GM12865 (cell line): ENCODE measurements at regions not wholly inside any gene's neighbourhood (a gene's known extent, or its start where the extent isn't known, plus 50 kb on each side); places are given as distances from the start of the nearest gene placed in this dataset.
"Not testable (repeated sequence)": the region's sequence is repeated elsewhere in the genome, so short reads cannot be mapped to it uniquely, and the experiment has no call there.

ENCODE experiments used
- DNase-seq: peaks from one replicate; pipeline ENCODE4 v3.0.0; 2010; ENCODE audit warnings: low read depth
- H3K4me3 ChIP-seq: 2 replicates; pipeline ENCODE4 v1.5.1; 2011; ENCODE audit warnings: mild to moderate bottlenecking, low read depth, low read length, control low read depth
- CTCF ChIP-seq: IDR thresholded peaks from 2 replicates; pipeline ENCODE4 v1.5.1; 2011; ENCODE audit warnings: low read length, control low read depth, low read depth, inconsistent platforms; ENCODE audit not compliant: insufficient read depth; ENCODE audit errors: missing control alignments

GRCh38 chr18:38167623-38168022 lies 602.0 kb upstream of the CELF4 start:
- DNase-seq, result no peak
- TF ChIP-seq CTCF, result no peak
- H3K4me3 ChIP-seq, result no peak overlapping the region

- not testable (repeated sequence) for DNase-seq, H3K4me3 ChIP-seq
Observed at GRCh38 chr18:38153116-38153515, 587.5 kb upstream of the CELF4 start.

GRCh38 chr18:38116716-38117115 lies 551.1 kb upstream of the CELF4 start:
- TF ChIP-seq CTCF, result no peak
- H3K4me3 ChIP-seq, result no peak overlapping the region
- DNase-seq, result no peak

GRCh38 chr18:38115201-38115600 lies 549.6 kb upstream of the CELF4 start:
- H3K4me3 ChIP-seq, result no peak overlapping the region
- no peak for DNase-seq
- no peak for TF ChIP-seq CTCF

- no peak for TF ChIP-seq CTCF
- DNase-seq, result no peak
- H3K4me3 ChIP-seq, result no peak overlapping the region
Observed at GRCh38 chr18:38087538-38087937, 521.9 kb upstream of the CELF4 start.

- H3K4me3 ChIP-seq, result no peak overlapping the region
- DNase-seq, result no peak
- no peak for TF ChIP-seq CTCF
Observed at GRCh38 chr18:38081516-38081915, 515.9 kb upstream of the CELF4 start.

- TF ChIP-seq CTCF, result no peak
- no peak for DNase-seq
- no peak overlapping the region for H3K4me3 ChIP-seq
Observed at GRCh38 chr18:38077229-38077628, 511.6 kb upstream of the CELF4 start.

- H3K4me3 ChIP-seq, result no peak overlapping the region
- DNase-seq, result no peak
- no peak for TF ChIP-seq CTCF
Observed at GRCh38 chr18:38076346-38077070, 510.9 kb upstream of the CELF4 start.
